Thoracic aorta (tissue), 2 donors: ENCODE measurements at regions not wholly inside any gene's neighbourhood (a gene's known extent, or its start where the extent isn't known, plus 50 kb on each side); places are given as distances from the start of the nearest gene placed in this dataset.

Experiments
- ATAC-seq: fragments of 150-250 bp; one replicate; pipeline ENCODE4 v1.8.0; 2017; ENCODE audit warnings: low read depth; ENCODE audit not compliant: insufficient number of reproducible peaks, low FRiP score
- DNase-seq: peaks from one replicate; pipeline ENCODE4 v3.0.0-alpha.2; 2020; ENCODE audit warnings: low spot score
- H3K27ac ChIP-seq, 2 donors: fragments of 200-600 bp; sonication (generic); 1 replicate in 1 of 2; 2 replicates in 1 of 2; pipeline ENCODE4 v1.5.1; 2016; ENCODE audit warnings: mild to moderate bottlenecking in 2 of 2, moderate library complexity in 2 of 2
- H3K27me3 ChIP-seq: fragments of 200-600 bp; sonication (generic); replicated peaks from 2 replicates; pipeline ENCODE4 v1.6.0; 2016; ENCODE audit warnings: mild to moderate bottlenecking; ENCODE audit not compliant: insufficient read depth
- H3K36me3 ChIP-seq: fragments of 200-600 bp; sonication (generic); one replicate; pipeline ENCODE4 v1.5.1; 2016
- H3K4me1 ChIP-seq, 2 donors: fragments of 200-600 bp; sonication (generic); 1 replicate in 1 of 2; 2 replicates in 1 of 2; pipeline versions ENCODE4 v1.5.1 to v1.6.0; 2016; ENCODE audit warnings: low read depth in 2 of 2, mild to moderate bottlenecking in 1 of 2; ENCODE audit not compliant: control insufficient read depth in 1 of 2
- H3K4me3 ChIP-seq: fragments of 200-600 bp; sonication (generic); 2 replicates; pipeline ENCODE4 v1.5.1; 2016; ENCODE audit warnings: mild to moderate bottlenecking
- H3K9me3 ChIP-seq: fragments of 200-600 bp; sonication (generic); 2 replicates; pipeline ENCODE4 v1.5.1; 2016
- TF ChIP-seq, protein P1 (sequence below): fragments of 200-600 bp; sonication (generic); IDR thresholded peaks from one replicate; pipeline ENCODE4 v1.5.1; 2019; ENCODE audit warnings: antibody characterized with exemption

DNA sequence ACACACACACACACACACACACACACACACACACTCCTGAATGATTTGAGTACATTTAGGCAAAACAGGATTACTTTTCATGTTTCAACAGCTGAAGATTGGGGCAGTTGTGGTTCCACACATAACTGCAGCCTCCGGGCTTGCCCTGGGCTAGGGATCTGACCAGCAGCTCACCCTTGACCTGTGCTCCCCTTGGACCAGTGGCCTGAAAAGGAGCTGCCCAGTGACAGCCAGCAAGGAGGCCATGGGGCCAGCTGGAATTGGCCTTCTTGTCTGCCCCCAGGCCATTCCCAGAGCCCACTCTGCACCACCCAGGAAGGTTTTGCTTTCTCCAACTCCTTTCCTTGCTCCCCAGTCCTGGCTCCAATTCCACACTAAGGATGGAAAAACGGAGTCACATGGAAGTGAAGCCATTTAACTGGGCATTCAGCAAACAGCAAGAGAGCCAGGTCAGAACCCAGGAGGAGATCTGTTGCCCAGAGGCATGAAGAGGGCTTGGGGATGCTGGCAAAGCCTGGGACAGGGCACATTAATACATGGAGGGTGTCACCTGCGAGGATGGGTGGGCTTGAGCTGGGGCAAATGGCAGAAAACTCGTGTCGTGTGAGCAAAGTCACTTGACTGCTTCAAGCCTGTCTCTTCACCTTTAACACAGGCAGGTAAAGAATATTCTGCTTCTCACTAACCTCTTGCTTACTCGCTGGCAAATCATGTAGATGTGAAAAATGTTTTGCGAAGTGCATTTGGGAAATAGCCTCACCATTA is 61.5 kb upstream of the GDF10 start:
- TF ChIP-seq, protein P1, sequence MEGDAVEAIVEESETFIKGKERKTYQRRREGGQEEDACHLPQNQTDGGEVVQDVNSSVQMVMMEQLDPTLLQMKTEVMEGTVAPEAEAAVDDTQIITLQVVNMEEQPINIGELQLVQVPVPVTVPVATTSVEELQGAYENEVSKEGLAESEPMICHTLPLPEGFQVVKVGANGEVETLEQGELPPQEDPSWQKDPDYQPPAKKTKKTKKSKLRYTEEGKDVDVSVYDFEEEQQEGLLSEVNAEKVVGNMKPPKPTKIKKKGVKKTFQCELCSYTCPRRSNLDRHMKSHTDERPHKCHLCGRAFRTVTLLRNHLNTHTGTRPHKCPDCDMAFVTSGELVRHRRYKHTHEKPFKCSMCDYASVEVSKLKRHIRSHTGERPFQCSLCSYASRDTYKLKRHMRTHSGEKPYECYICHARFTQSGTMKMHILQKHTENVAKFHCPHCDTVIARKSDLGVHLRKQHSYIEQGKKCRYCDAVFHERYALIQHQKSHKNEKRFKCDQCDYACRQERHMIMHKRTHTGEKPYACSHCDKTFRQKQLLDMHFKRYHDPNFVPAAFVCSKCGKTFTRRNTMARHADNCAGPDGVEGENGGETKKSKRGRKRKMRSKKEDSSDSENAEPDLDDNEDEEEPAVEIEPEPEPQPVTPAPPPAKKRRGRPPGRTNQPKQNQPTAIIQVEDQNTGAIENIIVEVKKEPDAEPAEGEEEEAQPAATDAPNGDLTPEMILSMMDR, result no peak
- Histone ChIP-seq H3K27ac (no peak overlapping the region), H3K4me3 (no peak overlapping the region), H3K4me1 (peaks cover 0 to 20% of the 10 kb centered on the region in 2 donors), H3K36me3 (no peaks in the 10 kb centered on the region), H3K9me3 (no peaks in the 10 kb centered on the region), H3K27me3 (no peaks in the 10 kb centered on the region)
- ATAC-seq (no peak), DNase-seq (no peak)

DNA sequence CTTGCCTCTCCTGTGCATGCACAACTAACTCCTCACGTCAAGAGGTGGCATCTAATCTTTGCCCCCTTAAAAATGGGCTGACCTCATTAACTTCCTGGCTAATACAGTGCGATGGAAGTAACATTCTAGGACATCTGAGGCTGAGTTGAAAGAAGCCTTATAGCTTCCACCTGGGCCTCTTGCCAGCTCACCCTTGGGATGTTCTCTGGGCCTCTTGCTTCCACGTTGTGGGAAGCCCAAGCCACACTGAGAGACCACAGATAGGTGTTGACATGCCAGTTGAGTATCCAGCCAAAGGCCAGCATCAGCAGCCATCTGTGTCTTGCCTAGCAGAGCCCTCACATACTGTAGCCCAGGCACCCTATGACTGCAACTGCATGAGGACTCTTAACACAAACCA is 60.8 kb upstream of the GDF10 start:
- DNase-seq, result no peak
- Histone ChIP-seq H3K36me3 (no peaks in the 10 kb centered on the region), H3K27ac (no peak overlapping the region), H3K9me3 (no peaks in the 10 kb centered on the region), H3K4me3 (no peak overlapping the region), H3K4me1 (peaks cover 4 to 27% of the 10 kb centered on the region in 2 donors), H3K27me3 (no peaks in the 10 kb centered on the region)
- TF ChIP-seq, protein P1, result no peak
- no peak for ATAC-seq

GRCh38 chr10:47240173-47240572 is 59.8 kb upstream of the GDF10 start:
- Histone ChIP-seq H3K4me3 (no peak overlapping the region), H3K36me3 (no peaks in the 10 kb centered on the region), H3K27ac (no peak overlapping the region), H3K4me1 (peaks cover 4 to 36% of the 10 kb centered on the region in 2 donors), H3K27me3 (no peaks in the 10 kb centered on the region), H3K9me3 (no peaks in the 10 kb centered on the region)
- TF ChIP-seq, protein P1, result no peak
- no peak for DNase-seq
- no peak for ATAC-seq

DNA sequence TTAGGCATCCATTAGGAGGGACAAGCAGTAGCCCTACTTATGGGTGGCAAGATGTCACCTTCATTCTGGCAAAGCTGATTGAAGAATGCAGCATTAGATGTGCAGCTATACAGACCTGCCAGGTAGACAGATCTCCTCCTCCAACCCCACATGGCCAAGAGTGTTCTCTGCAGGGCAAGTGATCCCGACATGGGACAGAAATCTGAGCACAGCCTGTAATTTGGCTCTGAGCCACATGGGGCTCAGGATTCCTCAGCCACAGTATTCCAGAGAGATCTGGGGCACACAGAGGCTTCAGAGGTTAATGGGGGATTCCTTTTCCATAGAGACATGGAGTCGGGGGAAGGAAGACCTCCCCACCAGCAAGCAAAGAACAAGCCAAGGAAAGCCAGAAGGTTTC is 58.7 kb upstream of the GDF10 start:
- Histone ChIP-seq H3K4me1 (peaks cover 4 to 36% of the 10 kb centered on the region in 2 donors), H3K27ac (no peak overlapping the region), H3K9me3 (no peaks in the 10 kb centered on the region), H3K36me3 (no peaks in the 10 kb centered on the region), H3K4me3 (no peak overlapping the region), H3K27me3 (no peaks in the 10 kb centered on the region)
- TF ChIP-seq, protein P1, result no peak
- DNase-seq (no peak), ATAC-seq (no peak)

GRCh38 chr10:47241946-47242867 is 57.8 kb upstream of the GDF10 start:
- peaks cover 4 to 36% of the 10 kb centered on the region in 2 donors for H3K4me1 ChIP-seq
- no peak for DNase-seq

More at GRCh38 chr10:47241946-47242867, 57.8 kb upstream of the GDF10 start:
- H3K4me3 ChIP-seq, result no peak overlapping the region
- H3K27ac ChIP-seq, result no peak overlapping the region
- TF ChIP-seq, protein P1, result no peak
- no peak for ATAC-seq
- H3K36me3 ChIP-seq, result no peaks in the 10 kb centered on the region
- H3K9me3 ChIP-seq, result no peaks in the 10 kb centered on the region
- H3K27me3 ChIP-seq, result no peaks in the 10 kb centered on the region
